ENCODE measurements at regions not wholly inside any gene's neighbourhood (a gene's known extent, or its start where the extent isn't known, plus 50 kb on each side); places are given as distances from the start of the nearest gene placed in this dataset.

GRCh38 chr3:30069056-30069455 is 537.3 kb upstream of the TGFBR2 start:
- DNase-seq: no peak

DNA sequence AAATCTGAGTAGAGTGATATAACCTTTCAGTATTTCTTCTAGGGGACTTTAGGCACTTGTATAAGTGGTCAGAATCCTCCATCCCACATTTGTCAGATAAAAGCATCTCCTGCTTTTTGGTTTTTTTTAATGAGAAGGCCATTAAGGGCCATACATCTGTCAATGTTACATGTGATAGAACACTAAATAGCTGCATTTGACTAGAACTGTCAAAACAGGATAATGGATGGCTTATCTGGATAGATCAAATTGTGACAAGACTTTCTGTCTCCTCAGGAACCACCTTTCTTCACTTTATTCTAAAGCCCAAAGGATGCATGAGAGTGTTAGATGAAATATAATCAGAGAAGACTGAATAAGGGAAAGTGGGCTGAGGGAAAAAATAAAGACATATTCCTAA is 533.4 kb upstream of the TGFBR2 start:
- DNase-seq: no peak

- DNase-seq: no peak
Observed at GRCh38 chr3:30073622-30074021, 532.8 kb upstream of the TGFBR2 start.

DNA sequence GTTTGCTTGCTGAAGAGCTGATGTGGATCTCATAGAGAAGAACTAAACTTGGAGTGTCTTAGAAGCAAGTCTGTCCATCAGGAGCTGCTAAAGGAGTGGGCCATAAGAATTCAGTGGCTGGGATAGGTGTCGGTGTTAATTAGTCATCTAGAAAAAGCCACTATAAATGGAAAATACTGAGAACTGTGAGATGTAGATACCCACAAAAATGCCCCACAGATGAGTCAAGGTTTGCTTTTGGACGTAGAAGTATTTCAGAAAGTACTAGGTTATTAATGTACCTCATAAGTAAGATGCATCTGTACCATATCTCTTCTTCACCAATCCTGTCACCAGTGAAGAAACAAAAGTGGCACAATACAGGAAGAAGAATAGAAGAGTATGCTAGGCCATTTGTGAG is 530.9 kb upstream of the TGFBR2 start:
- DNase-seq: no peak

- DNase-seq: no peak
Observed at GRCh38 chr3:30076899-30077298, 529.5 kb upstream of the TGFBR2 start.

DNA sequence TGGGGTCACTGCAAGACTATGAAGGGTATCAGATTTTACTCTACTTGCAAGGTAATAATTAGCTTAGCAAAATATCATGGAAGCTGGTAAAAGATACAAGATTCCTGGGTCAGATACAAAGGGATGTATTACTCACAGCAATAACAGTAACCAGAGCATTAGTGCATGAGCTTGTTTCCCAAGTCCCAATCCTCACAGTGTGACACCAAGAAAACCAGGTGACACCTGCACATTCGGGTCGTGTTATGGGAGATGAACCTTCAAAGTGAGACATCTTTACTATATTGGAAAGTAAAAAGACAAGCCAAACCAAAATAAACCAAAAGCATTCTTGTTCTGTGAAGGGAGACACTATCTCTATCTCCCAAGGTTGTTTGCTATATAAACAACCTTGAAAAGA is 528.7 kb upstream of the TGFBR2 start:
- no peak for DNase-seq

DNA sequence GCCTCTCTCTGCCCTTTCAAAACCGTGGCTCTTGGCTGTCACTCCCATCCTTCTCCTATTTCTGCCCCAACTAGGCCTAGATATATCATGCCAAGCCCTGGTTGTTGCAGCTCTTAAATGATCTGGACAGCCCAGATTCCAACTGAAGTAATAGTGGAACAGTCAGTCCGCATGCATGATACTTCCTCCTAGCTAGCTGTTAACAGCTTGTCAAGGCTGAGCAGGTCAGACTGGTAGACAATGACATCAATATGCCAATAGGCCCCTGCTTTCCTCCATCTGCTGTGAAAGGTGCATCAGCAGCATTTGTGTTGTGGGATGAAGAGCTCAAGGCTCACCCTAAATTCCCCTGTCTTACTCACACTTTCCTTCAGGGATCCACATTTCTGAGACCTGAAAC is 527.7 kb upstream of the TGFBR2 start:
- DNase-seq: no peak

GRCh38 chr3:30081904-30082303 is 524.5 kb upstream of the TGFBR2 start:
- no peak for DNase-seq

- DNase-seq: no peak
Observed at GRCh38 chr3:30082652-30083051, 523.7 kb upstream of the TGFBR2 start.

DNA sequence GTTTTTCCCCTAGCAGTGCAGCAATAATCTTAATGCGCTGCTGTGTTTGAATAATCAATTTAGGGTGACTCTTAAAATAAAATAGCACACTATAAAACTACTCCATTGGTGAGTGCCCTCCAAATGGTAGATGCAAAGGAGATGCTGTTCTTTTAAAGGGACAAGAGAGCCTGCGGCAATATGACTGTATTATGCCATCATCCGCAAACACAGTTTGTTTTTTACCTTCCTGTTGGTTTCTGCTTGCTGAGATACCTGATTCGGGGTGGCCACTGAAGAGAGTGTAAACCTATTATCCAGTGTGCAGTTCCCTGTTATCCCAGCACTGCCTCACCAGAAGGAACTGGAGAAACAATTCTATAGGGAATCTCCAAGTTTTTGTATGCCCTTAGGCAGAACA is 523.1 kb upstream of the TGFBR2 start:
- DNase-seq: no peak

- DNase-seq: no peak
Observed at GRCh38 chr3:30084316-30084715, 522.1 kb upstream of the TGFBR2 start.

GRCh38 chr3:30084971-30085403 is 521.4 kb upstream of the TGFBR2 start:
- DNase-seq: no peak

DNA sequence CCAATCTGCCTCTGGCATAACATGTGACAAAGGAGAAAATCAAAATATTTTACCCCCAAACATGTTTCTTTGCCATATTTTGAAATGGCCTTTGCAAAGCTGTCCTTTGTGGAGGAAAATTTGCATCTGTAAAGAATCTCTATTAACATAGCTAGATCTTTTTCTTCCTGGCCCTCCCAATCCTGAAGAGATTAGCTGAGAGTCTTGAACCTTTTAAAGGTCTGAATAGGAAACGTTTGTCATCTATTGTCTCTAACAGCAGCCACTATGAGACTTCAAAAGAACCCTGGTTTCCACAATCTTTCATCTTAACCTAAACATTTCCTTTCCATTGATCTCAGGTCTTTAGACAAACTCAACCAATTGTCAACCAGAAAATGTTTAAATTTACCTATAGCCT is 520.9 kb upstream of the TGFBR2 start:
- no peak for DNase-seq

DNA sequence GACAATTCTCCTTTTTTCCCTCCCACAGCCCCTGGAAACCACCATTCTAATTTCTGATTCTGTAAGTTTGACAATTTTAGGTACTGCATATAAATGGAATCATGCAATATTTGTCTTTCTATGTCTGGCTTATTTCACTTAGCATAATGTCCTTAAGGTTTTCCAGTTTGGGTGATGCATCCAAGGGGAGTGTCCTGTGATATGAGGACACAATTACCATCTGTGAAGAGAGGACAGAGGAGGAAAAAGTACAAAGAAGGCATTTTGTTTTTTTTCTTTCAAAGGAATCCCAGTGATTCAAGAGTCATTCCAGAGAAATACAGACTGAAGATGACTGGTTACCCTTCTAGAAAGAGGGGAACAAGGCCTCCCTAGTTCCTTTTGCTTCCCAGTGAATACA is 514.7 kb upstream of the TGFBR2 start:
- no peak for DNase-seq

GRCh38 chr3:30097022-30097650 is 509.3 kb upstream of the TGFBR2 start:
- no peak for DNase-seq

GRCh38 chr3:30098243-30098642 is 508.2 kb upstream of the TGFBR2 start:
- DNase-seq: no peak

DNA sequence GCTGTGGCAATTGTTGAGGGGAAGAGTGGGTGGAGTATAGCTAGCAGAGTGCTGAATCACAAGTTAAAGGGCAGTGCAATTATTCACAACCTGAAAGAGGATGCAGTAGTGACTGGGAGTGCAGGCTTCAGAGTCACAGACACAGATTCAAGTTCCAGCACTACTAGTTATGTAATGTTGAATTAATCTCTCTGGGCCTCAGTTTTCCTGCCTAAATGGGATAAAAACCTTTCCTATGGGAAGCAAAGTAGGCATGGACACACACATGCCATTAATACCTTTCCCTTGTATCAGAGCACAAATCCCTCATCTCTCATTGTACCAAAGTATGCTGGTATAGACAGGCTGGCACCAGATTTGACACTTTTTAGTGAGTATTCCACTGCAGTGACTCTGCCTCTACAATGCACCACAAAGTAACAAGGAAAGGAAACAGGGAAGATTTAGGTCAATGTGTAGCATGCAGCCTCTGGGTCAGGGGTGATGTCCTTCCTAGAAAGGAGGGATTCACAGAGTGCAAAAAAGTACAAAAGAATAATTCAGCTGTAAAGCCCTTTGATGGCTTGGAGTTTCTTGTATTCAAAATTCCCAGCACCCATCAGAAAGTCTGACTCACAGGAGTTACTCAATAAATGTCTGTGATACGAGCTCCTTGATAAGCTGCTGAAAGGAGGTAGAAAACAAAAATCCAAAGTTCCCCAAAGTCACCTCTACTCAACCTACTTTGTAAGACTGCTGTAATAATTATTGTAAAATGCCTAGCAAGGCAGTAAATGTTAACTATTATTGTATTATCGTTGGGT is 507.5 kb upstream of the TGFBR2 start:
- DNase-seq: no peak

- no peak for DNase-seq
Observed at GRCh38 chr3:30102356-30102755, 504.0 kb upstream of the TGFBR2 start.

GRCh38 chr3:30103186-30103585 is 503.2 kb upstream of the TGFBR2 start:
- no peak for DNase-seq

GRCh38 chr3:30107531-30107930 is 498.9 kb upstream of the TGFBR2 start:
- DNase-seq: no peak

- no peak for DNase-seq
Observed at GRCh38 chr3:30112411-30112810, 494.0 kb upstream of the TGFBR2 start.

DNA sequence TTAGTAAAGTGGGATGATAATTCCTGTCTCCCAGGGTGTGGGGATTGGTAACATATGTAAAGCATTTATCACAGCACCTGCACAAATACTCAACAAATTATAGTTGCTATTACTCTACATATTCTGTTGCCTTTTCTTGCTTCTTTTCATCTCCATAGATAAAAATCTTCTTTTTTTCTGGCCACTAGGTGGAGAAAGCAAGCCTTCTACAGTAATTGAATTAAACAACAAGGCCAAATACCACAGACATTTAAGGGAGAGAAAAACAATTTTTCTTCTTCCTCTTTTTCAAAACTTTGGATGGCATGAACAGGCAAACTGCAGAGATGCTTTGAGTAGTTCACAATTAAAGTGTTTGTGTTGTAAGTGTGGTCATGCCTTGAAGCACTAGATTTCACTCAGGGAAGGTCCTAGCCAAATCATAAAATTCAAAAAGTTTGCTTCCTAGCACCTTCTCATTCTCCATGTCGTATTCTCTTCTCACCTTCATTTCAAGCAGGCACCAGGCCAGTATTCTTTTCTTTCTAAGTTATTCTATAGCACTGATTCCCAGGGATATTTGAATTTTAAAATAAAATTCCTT is 493.4 kb upstream of the TGFBR2 start:
- peak; percentile 80 for DNase-seq

DNA sequence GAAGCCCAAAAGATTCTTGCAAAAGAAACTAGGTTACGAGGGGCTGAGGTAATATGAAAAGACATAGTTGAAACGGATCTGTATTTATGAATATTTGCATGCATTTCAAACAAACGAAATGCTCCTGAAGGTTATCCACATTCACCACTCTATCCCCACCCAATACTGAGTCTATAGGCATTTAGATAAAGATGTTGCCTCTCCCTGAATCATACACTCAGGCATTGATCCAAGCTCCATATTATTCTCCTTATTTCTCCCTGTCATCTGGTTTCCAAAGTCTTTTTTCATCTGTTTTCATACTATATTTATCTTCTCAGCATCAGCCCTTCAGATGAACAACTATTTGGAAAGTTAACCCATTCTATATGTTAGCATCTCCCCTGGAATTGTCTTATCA is 492.5 kb upstream of the TGFBR2 start:
- DNase-seq: no peak

- DNase-seq: no peak
Observed at GRCh38 chr3:30114918-30115317, 491.5 kb upstream of the TGFBR2 start.
